Neural progenitor cell (in vitro differentiated cells): ENCODE measurements at regions not wholly inside any gene's neighbourhood (a gene's known extent, or its start where the extent isn't known, plus 50 kb on each side); places are given as distances from the start of the nearest gene placed in this dataset.

Experiments
- DNase-seq: peaks from one replicate; pipeline ENCODE4 v3.0.0-alpha.2; 2016; ENCODE audit warnings: low spot score
- H2AFZ ChIP-seq: fragments of 200-600 bp; sonication (generic); replicated peaks from 2 replicates; pipeline ENCODE4 v1.6.1; 2016; ENCODE audit warnings: antibody characterized with exemption
- H3F3A ChIP-seq: fragments of 200-600 bp; sonication (generic); 2 replicates; pipeline ENCODE4 v1.6.1; 2016; ENCODE audit warnings: antibody characterized with exemption, low read depth
- H3K27ac ChIP-seq: fragments of 200-600 bp; sonication (generic); 2 replicates; pipeline ENCODE4 v1.5.1; 2016; ENCODE audit warnings: mild to moderate bottlenecking
- H3K27me3 ChIP-seq: fragments of 200-600 bp; sonication (generic); 2 replicates; pipeline ENCODE4 v1.6.1; 2016; ENCODE audit warnings: mild to moderate bottlenecking, moderate library complexity
- H3K36me3 ChIP-seq: fragments of 200-600 bp; sonication (generic); 2 replicates; pipeline ENCODE4 v1.5.1; 2016
- H3K4me1 ChIP-seq: fragments of 200-600 bp; sonication (generic); 2 replicates; pipeline ENCODE4 v1.6.1; 2016; ENCODE audit warnings: mixed run types
- H3K4me2 ChIP-seq: fragments of 200-600 bp; sonication (generic); 2 replicates; pipeline ENCODE4 v1.6.1; 2016
- H3K4me3 ChIP-seq: fragments of 200-600 bp; sonication (generic); 2 replicates; pipeline ENCODE4 v1.5.1; 2016
- H3K79me2 ChIP-seq: fragments of 200-600 bp; sonication (generic); 2 replicates; pipeline ENCODE4 v1.6.1; 2016; ENCODE audit warnings: low read depth
- H3K9ac ChIP-seq: fragments of 200-600 bp; sonication (generic); 2 replicates; pipeline ENCODE4 v1.6.1; 2016
- H3K9me3 ChIP-seq: fragments of 200-600 bp; sonication (generic); 2 replicates; pipeline ENCODE4 v1.5.1; 2016; ENCODE audit warnings: low read depth
- H4K20me1 ChIP-seq: fragments of 200-600 bp; sonication (generic); 2 replicates; pipeline ENCODE4 v1.6.1; 2016; ENCODE audit warnings: low read depth
- H3K27ac Mint-ChIP-seq: 3 replicates; pipeline ENCODE4 v1.8.0; 2021; ENCODE audit warnings: mixed read lengths
- H3K27me3 Mint-ChIP-seq: 2 replicates; pipeline ENCODE4 v1.8.0; 2022; ENCODE audit warnings: low read depth, mild to moderate bottlenecking, inconsistent platforms, moderate library complexity, mixed read lengths; ENCODE audit not compliant: insufficient read depth
- H3K36me3 Mint-ChIP-seq: 3 replicates; pipeline ENCODE4 v1.8.0; 2021; ENCODE audit warnings: mixed read lengths
- H3K4me1 Mint-ChIP-seq: 3 replicates; pipeline ENCODE4 v1.8.0; 2021; ENCODE audit warnings: mixed read lengths
- H3K4me3 Mint-ChIP-seq: 3 replicates; pipeline ENCODE4 v1.8.0; 2021; ENCODE audit warnings: mild to moderate bottlenecking, moderate library complexity, mixed read lengths
- H3K9me3 Mint-ChIP-seq: 3 replicates; pipeline ENCODE4 v1.8.0; 2020; ENCODE audit warnings: mixed read lengths
- CTCF ChIP-seq: fragments of 200-600 bp; sonication (generic); IDR thresholded peaks from 2 replicates; pipeline ENCODE4 v1.5.1; 2017; ENCODE audit warnings: antibody characterized with exemption, mild to moderate bottlenecking
- EZH2 ChIP-seq: fragments of 200-600 bp; sonication (generic); IDR thresholded peaks from 2 replicates; pipeline ENCODE4 v1.6.1; 2017; ENCODE audit warnings: antibody characterized with exemption, mild to moderate bottlenecking, moderate library complexity
- EZH2phosphoT487 ChIP-seq: fragments of 200-600 bp; sonication (generic); IDR thresholded peaks from 2 replicates; pipeline ENCODE4 v1.6.1; 2017; ENCODE audit warnings: antibody characterized with exemption

GRCh38 chr6:54730767-54731630 is 115.6 kb upstream of the FAM83B start:
- no peaks in the 10 kb centered on the region for H3K36me3 Mint-ChIP-seq
- no peak for DNase-seq
- H3K27ac Mint-ChIP-seq, result no peak overlapping the region
- no peak overlapping the region for H3K4me3 Mint-ChIP-seq
- no peak overlapping the region for H3K9ac ChIP-seq
- no peaks in the 10 kb centered on the region for H3K27me3 ChIP-seq
- H2AFZ ChIP-seq, result no peak overlapping the region
- no peaks in the 10 kb centered on the region for H3K36me3 ChIP-seq
- H3K4me3 ChIP-seq, result no peak overlapping the region
- H3K9me3 ChIP-seq, result no peaks in the 10 kb centered on the region
- H3K79me2 ChIP-seq, result no peaks in the 10 kb centered on the region
- no peak overlapping the region for H3K4me2 ChIP-seq
- H3F3A ChIP-seq, result no peaks in the 10 kb centered on the region
- TF ChIP-seq EZH2 (no peak), EZH2phosphoT487 (no peak), CTCF (no peak)
- H3K4me1 Mint-ChIP-seq, result no peaks in the 10 kb centered on the region
- H3K4me1 ChIP-seq, result no peaks in the 10 kb centered on the region
- H3K27ac ChIP-seq, result no peak overlapping the region
- no peaks in the 10 kb centered on the region for H4K20me1 ChIP-seq
- peaks cover 8% of the 10 kb centered on the region for H3K9me3 Mint-ChIP-seq
- no peaks in the 10 kb centered on the region for H3K27me3 Mint-ChIP-seq

GRCh38 chr6:54737247-54737646 is 109.3 kb upstream of the FAM83B start:
- Mint-ChIP-seq H3K27me3 (no peaks in the 10 kb centered on the region), H3K36me3 (no peaks in the 10 kb centered on the region), H3K4me1 (no peaks in the 10 kb centered on the region), H3K9me3 (peaks cover 12% of the 10 kb centered on the region), H3K4me3 (no peak overlapping the region), H3K27ac (no peak overlapping the region)
- DNase-seq, result peak; percentile 19
- H3K27me3 ChIP-seq, result no peaks in the 10 kb centered on the region
- no peaks in the 10 kb centered on the region for H3K36me3 ChIP-seq
- TF ChIP-seq EZH2 (no peak), EZH2phosphoT487 (no peak), CTCF (peak; percentile 40)
- no peaks in the 10 kb centered on the region for H3K4me1 ChIP-seq
- no peak overlapping the region for H2AFZ ChIP-seq
- H3K9me3 ChIP-seq, result no peaks in the 10 kb centered on the region
- no peaks in the 10 kb centered on the region for H3F3A ChIP-seq
- H3K9ac ChIP-seq, result no peak overlapping the region
- no peak overlapping the region for H3K4me3 ChIP-seq
- no peaks in the 10 kb centered on the region for H3K79me2 ChIP-seq
- no peaks in the 10 kb centered on the region for H4K20me1 ChIP-seq
- no peak overlapping the region for H3K4me2 ChIP-seq
- H3K27ac ChIP-seq, result no peak overlapping the region

GRCh38 chr6:54747955-54748354 is 98.6 kb upstream of the FAM83B start:
- no peaks in the 10 kb centered on the region for H3K36me3 Mint-ChIP-seq
- no peaks in the 10 kb centered on the region for H3K4me1 Mint-ChIP-seq
- H3K27me3 Mint-ChIP-seq, result no peaks in the 10 kb centered on the region

More at GRCh38 chr6:54747955-54748354, 98.6 kb upstream of the FAM83B start:
- Mint-ChIP-seq H3K9me3 (peaks cover 11% of the 10 kb centered on the region), H3K27ac (no peak overlapping the region), H3K4me3 (no peak overlapping the region)
- H3K27me3 ChIP-seq, result no peaks in the 10 kb centered on the region
- no peak overlapping the region for H3K4me2 ChIP-seq
- peaks cover 7% of the 10 kb centered on the region for H3K9me3 ChIP-seq
- H3K4me1 ChIP-seq, result no peaks in the 10 kb centered on the region
- no peak overlapping the region for H3K4me3 ChIP-seq
- no peaks in the 10 kb centered on the region for H4K20me1 ChIP-seq
- no peaks in the 10 kb centered on the region for H3K36me3 ChIP-seq
- DNase-seq, result no peak
- no peak overlapping the region for H3K9ac ChIP-seq
- no peaks in the 10 kb centered on the region for H3F3A ChIP-seq
- no peak for TF ChIP-seq CTCF
- no peak for TF ChIP-seq EZH2phosphoT487
- TF ChIP-seq EZH2, result no peak
- no peaks in the 10 kb centered on the region for H3K79me2 ChIP-seq
- H3K27ac ChIP-seq, result no peak overlapping the region
- H2AFZ ChIP-seq, result no peak overlapping the region
